Stimulated activated CD4-positive, alpha-beta T cell treated with anti-CD3 and anti-CD28 coated beads, Interleukin-4, amount 100 ng/mL, for 24 hours (primary cell): ENCODE measurements at regions not wholly inside any gene's neighbourhood (a gene's known extent, or its start where the extent isn't known, plus 50 kb on each side); places are given as distances from the start of the nearest gene placed in this dataset.
"Not testable (repeated sequence)": the region's sequence is repeated elsewhere in the genome, so short reads cannot be mapped to it uniquely, and the experiment has no call there.

Experiments
- DNase-seq: peaks from one replicate; pipeline ENCODE4 v3.0.0-alpha.2; 2020

DNA sequence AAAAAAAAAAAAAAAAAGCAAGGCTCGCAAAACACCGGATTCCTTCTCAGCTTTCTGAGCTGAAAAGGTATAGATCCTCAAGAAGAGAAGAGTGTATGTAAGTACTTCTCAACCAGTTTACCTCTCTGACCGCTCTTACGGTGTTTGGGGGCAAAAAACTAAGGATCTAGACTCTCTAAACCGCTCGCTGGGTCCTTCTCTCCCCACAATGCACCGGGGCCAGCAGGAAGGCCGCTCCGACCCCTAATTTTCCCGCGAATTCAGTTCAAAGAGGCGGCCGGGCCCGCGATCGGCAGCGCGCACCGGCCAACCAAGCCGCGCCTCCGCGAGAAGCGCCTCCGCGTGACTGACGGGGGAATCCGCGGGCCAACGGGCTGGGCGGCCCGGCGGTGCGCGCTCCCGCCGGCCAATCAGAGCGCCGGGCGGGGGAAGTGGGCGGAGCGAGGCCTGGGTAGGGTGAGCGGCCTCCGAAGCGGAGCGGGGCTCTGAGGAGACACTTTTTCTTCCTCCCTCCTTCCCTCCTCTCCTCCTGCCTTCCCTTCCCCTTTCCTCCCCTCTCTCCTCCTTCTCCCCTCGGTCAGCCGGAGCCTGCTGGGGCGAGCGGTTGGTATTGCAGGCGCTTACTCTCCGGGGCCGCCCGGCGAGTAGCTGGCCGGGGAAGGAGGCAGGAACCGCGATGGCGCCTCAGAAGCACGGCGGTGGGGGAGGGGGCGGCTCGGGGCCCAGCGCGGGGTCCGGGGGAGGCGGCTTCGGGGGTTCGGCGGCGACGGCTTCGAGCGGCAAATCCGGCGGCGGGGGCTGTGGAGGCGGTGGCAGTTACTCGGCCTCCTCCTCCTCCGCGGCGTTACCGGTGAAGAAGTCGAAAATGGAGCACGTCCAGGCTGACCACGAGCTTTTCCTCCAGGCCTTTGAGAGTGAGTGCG lies 93.0 kb downstream of the CRLF3 start:
- peak; percentile 85 for DNase-seq

DNA sequence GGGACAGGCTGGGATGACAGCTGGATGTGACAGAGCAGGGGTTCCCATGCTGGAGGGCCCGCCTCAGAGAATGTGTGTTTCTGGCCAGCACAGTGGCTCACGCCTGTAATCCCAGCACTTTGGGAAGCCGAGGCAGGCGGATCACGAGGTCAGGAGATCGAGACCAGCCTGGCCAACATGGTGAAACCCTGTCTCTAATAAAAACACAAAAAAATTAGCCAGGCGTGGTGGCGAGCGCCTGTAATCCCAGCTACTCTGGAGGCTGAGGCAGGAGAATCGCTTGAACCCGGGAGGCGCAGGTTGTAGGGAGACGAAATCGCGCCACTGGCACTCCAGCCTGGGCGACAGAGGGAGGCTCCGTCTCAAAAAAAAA lies 93.7 kb downstream of the CRLF3 start:
- not testable (repeated sequence) for DNase-seq

DNA sequence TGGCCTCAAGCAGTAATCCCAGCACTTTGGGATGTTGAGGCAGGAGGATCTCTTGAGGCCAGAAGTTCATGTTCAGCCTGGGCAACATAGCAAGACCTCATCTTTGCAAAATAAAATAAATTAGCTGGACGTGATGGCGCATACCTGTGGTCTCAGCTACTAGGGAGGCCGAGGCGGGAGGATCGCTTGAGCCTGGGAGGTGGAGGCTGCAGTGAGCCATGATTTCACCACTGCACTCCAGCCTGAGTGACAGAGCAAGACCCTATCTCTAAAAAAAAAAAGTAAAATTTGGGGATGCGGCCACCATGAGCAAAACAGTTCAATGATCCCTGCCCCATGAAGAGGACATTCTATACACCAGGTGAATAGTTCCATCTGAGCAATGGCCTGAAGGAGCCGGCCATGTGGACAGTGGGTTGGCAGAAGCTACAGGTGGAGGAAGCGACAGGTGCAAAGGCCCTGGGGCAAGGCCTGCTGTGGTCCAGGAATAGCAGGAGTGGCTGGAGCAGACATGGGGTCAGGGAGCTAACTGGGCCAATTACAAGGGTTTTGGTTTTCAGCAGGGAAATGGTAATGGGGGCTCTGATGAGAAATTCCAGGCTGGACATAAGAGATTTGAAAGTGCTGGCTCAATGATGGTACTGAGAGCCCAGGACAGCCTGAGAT lies 94.2 kb downstream of the CRLF3 start:
- not testable (repeated sequence) for DNase-seq

- not testable (repeated sequence) for DNase-seq
Measured at GRCh38 chr17:30729471-30730170, 94.9 kb downstream of the CRLF3 start.

GRCh38 chr17:30727517-30727916 lies 97.0 kb downstream of the CRLF3 start:
- not testable (repeated sequence) for DNase-seq

DNA sequence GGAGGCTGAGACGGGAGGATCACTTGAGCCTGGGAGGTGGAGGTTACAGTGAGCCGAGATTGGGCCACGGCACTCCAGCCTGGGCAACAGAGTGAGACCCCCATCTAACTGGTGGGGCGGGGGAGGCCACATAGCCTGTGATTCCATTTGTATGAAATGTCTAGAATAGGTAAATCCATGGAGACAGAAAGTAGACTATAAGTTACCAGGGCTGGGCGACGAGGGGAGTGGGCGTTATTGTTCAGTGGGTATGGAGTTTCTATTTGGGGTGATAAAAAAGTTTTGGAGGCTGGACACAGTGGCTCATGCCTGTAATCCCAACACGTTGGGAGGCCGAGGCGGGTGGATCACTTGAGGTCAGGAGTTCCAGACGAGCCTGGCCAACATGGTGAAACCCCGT lies 97.8 kb downstream of the CRLF3 start:
- not testable (repeated sequence) for DNase-seq

DNA sequence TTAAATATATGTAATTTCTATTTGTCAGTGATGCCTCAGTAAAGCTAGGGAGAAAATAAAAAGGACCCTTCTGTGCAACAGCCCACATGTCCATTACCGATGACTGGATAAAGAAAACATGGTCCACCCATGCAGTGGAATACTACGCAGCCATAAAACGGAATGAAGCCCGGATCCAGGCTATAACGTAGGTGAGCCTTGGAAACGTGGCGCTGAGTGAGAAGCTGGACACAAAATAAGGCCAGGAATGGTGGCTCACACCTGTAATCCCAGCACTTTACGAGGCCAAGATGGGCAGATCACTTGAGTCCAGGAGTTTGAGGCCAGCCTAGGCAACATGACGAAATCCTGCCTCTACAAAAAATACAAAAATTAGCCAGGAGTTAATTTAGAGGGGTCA lies 98.2 kb downstream of the CRLF3 start:
- DNase-seq, result not testable (repeated sequence)

GRCh38 chr17:30724034-30724650 lies 100.3 kb downstream of the CRLF3 start:
- DNase-seq, result not testable (repeated sequence)

DNA sequence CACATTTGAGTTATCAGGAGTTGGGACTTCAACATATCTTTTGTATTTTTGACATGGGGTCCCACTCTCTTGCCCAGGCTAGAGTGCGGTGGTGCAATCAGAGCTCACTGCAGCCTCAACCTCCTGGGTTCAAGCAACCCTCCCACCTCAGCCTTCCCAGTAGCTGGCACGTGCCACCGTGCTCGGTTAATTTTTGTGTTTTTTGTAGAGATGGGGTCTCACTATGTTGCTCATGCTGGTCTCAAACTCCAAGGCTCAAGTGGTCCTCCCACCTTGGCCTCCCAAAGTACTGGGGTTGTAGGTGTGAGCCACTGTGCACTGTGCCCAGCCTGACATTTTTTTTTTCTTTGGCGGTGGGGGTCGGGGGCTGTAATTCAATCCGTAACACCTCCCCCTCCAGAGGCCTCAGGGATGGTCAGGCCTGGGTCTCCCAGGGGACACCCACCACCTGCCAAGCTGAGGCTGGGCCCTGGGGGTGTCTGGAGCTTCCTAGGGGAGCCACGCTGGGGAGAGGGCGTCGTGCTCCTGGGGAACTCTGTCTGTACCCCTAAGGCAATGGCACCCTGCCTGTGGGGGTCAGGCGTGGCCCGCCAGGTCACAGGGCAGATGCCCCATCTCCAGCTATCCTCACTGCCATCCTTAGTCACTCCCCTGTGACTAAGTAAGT lies 102.2 kb downstream of the CRLF3 start:
- not testable (repeated sequence) for DNase-seq

DNA sequence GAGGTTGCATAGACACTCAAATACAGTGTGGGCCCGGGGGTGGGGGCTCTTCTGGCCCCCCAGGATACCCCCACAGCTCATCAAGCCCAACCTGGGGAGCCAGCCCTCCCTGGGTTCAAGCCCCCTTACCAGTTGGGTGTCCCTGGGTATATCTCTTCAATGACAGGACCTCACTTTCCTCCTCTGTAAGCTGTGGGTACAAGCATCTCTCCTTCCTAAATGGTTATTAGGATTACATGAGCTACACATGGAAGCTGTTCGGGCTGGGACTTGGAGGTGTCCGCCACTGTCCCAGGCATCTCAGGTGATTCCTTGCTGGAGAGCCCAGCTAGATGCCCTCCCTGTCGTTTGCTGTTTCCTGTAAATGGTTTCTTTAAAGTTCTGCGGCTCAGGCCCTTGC lies 103.5 kb downstream of the CRLF3 start:
- not testable (repeated sequence) for DNase-seq

- no peak for DNase-seq
Measured at GRCh38 chr17:30720013-30720471, 104.5 kb downstream of the CRLF3 start.

DNA sequence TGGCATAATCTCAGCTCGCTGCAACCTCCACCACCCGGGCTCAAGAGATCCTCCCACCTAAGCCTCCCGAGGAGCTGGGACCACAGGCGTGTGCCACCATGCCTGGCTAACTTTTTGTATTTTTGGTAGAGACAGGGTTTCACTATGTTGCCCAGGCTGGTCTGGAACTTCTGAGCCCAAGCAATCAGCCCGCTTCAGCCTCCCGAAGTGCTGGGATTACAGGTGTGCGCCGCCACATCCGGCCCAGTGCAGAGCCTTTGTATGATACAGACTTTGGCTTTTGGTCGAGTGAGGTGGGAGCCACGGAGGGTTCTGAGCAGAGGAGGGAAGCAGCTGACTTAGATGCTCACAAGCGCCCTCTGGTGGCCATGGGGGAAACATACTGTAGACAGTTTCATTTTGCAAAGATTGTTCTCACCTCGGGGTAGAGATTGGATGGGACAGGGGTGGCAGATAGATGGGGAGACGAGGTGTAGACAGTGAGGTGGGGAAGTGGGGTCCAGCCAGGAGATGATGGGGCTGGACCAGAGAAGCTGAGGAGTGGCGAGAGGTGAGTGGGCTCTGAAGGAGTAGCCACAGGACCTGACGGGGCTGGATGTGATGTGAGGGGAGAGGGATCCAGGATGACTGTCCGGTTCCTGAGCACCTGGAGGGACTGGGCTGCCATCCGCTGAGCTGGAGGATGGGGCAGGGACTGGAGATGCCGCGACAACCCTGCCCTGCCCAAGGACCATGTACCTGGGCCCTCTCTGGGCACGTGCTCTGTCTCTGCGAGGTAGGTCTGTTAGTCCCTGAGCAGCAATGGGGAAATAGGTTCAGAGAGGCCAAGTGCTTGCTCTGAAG lies 105.1 kb downstream of the CRLF3 start:
- peak; percentile 82 for DNase-seq

DNA sequence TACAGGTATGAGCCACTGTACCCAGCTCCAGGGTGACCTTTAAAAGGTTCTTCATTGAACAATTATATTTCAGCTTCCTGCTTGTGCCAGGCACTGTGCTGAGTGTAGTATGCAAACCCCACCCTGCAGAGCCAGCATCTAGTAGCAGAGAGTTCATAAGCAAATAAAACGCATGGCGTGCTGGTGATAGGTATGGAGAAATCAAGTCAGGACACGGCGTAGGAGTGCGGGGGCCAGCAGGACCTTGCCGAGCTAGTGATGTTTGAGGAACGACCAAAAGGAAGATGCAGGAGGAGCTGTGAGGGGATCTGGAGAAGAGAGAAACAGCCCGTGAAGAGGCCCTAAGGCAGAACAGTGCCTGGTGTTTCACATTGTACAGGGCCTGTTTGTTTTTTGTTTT lies 105.8 kb downstream of the CRLF3 start:
- not testable (repeated sequence) for DNase-seq

DNA sequence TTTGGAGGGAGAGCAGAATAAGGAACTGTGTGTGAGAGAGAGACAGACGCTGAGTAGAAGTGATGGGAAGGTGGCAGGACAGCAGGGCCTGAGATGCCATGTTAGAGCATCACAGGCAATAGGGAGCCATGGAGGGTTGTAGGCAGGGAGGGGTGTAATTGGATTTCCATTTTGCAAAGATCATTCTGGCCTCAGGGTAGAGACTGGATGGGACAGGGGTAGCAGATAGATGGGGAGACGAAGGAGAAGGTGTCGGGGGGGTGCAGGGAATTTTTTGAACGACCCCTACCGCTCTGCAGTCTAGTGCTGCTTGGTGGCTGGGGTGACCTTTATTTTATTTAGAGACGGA lies 106.4 kb downstream of the CRLF3 start:
- not testable (repeated sequence) for DNase-seq

- DNase-seq, result no peak
Measured at GRCh38 chr17:30717291-30718098, 107.0 kb downstream of the CRLF3 start.

DNA sequence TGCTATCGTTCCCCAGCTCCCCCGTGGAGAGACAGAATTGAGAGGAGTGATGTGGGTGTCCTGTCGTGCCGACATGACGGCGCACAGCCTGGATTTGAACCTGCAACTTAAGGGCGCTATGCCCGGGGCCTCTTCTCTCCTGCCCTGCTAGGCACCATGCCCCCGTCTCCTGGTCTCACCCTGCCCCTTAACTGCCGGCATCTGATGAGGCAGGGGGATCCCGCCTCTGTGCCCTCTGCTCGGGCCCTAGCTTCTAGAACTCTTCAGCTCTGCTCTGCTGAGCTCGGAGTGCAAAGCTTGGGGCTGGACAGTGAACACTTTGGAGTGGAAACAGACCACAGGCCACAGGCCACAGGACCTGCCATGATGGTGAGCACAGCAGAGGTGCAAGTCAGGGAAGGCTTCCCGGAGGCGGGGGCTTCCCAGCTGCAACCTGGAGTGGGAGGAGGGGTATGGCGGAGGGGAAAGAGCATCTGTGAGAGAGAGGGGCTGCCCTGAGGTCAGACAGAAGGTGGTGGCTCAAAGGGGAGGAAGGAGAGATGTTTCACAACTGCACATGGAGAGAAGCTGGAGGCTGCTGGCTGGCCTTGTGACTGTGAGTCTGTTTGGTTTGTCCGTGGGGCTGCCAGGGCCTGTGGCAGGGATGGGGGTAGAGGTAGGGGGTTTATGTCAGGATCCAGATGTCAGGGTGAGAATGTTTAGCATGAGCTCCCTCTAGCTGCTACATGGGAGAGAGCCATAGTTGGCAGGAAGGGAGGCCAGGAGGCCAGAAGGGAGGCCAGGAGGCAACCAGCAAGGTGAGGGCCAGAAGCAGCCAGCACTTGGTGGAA lies 107.8 kb downstream of the CRLF3 start:
- DNase-seq, result no peak

DNA sequence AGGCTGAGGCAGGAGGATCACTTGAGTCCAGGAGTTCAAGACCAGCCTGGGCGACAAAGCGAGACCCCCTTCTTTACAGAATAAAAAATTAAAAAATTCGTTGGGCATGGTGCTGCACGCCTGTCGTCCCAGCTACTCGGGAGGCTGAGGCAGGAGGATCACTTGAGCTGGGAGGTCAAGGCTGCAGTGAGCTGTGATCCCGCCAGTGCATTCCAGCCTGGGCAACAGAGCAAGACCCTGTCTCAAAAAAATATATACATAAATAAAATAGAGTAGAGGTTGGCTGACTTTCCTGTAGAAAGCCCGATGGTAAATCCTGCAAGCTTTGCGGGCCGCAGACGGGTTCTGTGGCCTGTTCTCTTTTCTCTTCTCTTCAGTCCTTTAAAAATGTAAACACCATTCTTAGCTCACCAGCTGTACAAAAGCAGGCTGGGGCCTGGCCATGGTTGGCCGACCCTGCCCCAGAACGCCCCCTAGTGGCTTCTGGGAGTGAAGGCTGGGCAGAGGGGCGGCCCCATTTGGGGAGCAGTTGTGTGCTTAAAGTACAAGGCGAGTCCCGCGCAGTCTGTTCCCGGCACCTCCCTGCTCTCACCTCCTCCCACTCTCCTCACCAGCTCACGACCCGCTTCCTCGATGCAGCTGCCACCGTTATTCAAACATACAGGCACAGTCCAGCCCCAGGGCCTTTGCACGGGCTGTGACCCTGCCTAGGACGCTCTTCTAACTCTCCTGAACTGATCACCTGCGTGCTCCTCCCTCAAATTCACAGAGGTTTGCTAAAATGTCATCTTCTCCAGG lies 109.5 kb downstream of the CRLF3 start:
- DNase-seq, result peak; percentile 53

- not testable (repeated sequence) for DNase-seq
Measured at GRCh38 chr17:30713805-30714204, 110.7 kb downstream of the CRLF3 start.

- not testable (repeated sequence) for DNase-seq
Measured at GRCh38 chr17:30712859-30713258, 111.6 kb downstream of the CRLF3 start.
